ENCODE measurements at regions not wholly inside any gene's neighbourhood (a gene's known extent, or its start where the extent isn't known, plus 50 kb on each side); places are given as distances from the start of the nearest gene placed in this dataset.

DNA sequence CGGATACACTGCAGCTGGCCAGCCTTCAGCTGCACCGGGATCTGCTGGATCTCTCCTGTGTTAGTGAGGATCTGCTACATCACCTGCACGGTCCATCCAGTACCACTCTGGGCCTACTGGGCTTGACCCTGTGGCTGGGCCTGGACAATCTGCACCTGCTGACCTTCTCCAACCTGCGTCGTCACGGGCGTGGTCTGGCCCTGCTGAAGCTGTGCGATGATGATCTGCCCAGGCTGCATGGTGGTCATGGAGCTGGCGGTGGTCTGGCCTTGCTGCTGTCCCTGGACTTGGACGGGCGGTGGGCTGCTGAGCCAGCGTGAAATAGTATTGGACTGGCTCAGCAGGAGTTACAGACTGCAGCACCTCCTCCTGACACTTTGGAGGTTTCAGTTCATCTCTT is 137.1 kb upstream of the GAS1 start:
- DNase-seq (ENCODE audit: low spot score) = no peak

DNA sequence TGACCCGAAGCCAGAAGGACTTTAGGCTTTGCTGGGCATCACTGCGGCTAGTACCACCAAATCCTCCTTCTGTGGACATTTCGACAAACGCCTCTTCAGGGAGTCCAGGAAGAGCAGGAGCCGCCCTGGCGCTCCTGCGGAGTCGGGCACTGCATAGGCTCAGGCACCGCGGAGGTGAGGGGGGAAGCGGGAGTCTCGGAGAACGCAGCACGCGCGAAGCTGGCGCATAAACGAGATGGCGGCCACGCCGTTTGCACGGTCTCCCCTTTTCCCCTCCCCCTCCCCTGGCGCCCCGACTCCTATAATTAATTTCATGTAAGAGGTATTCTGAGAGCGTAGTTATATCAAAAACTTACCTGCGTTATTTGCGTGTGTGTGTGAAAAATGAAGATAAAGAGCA is 137.8 kb upstream of the GAS1 start:
- no peak for DNase-seq (ENCODE audit: low spot score)
- no peak for ATAC-seq

More for the DNA sequence above, 137.1 kb upstream of the GAS1 start:
- no peak for ATAC-seq

DNA sequence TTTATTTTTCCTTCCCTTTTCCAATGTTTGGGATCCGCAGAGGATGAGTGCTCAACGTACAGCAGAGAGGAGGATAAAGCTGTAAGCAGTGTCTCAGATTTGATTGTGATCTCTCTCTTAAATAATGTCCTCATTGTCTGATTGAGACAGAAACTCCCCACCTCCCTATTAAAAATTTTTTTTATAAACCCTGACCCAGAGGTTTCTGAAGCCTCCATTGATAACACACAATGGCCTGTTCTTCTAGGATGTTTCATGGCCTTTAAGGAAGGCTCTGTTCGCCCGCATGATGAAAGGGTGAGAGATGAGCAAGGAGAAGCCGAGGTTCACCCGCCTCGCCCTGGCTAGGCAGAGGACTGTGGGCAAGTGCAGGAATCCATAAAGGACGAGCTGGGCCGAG is 138.2 kb upstream of the GAS1 start:
- ATAC-seq = no peak

DNA sequence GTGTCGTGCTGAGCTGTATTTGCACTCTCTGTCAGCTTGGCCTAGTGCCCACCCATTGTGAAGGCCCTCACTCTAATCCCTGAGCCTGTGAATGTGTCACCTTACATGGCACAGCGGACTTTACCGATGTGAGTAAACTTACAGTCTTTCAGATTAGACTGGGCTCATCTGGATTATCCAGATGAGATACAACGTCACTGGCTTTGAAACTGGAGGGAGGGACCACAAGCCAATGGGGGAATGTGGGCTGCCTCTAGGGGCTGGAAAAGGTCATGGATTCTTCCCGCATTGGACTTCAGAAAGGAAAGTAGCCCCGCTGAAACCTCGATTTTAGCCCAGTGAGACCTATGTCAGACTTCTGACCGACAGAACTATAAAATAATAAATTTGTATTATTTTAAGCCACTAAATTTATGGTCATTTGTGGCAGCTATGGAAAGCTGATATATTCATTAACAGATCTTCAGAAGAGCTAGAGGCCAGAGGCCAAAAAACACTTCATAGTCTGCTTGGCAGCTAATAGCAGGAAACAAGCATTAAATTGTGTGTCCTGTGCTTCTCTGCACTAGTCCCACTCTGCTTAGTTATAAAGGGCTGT is 139.0 kb upstream of the GAS1 start:
- DNase-seq (ENCODE audit: low spot score) = no peak
- ATAC-seq = no peak

More for the DNA sequence above, 138.2 kb upstream of the GAS1 start:
- DNase-seq (ENCODE audit: low spot score) = no peak

GRCh38 chr9:87087197-87087596 is 139.9 kb upstream of the GAS1 start:
- ATAC-seq (no peak), DNase-seq (ENCODE audit: low spot score) (no peak)

GRCh38 chr9:87088192-87088591 is 140.9 kb upstream of the GAS1 start:
- ATAC-seq (no peak), DNase-seq (ENCODE audit: low spot score) (no peak)

- ATAC-seq (no peak), DNase-seq (ENCODE audit: low spot score) (no peak)
Observed at GRCh38 chr9:87088621-87089365, 141.5 kb upstream of the GAS1 start.

DNA sequence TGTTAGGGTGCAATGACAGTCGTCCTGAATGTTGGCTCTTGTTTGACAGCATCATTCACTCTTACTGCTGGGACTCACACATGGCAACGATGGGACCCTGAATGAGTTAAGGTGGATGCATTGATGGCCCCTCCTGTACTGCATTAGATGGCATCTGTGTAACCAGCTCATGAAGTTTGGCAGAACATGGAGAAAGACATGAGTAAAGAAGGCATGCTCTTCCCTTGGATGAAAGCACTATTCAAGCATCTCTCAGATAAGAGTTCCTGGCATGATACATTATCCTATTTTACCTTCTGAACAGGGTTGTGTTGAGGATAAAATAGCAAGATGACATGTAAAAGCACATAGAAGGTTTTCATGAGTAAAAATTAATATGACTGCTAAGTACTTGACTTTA is 142.2 kb upstream of the GAS1 start:
- DNase-seq (ENCODE audit: low spot score) (no peak), ATAC-seq (no peak)

DNA sequence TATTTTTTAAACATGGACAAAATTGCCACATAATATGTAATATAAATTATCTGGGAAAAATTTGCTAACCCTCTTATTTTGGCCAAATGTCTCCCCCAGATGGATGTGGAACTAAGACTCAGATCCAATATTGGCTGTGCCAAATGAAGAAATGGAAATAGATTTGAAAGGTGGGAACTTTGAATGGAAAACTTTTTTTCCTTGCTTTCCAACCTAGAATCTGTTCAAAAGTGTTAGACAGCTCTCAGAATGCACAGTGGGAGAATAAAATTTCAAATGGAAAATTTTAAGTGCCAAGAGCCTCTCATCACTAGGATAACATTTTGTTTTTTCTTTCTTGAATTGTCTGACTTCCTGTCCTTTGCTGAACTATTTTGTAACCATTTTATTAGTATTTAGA is 142.6 kb upstream of the GAS1 start:
- DNase-seq (ENCODE audit: low spot score) = no peak
- no peak for ATAC-seq

DNA sequence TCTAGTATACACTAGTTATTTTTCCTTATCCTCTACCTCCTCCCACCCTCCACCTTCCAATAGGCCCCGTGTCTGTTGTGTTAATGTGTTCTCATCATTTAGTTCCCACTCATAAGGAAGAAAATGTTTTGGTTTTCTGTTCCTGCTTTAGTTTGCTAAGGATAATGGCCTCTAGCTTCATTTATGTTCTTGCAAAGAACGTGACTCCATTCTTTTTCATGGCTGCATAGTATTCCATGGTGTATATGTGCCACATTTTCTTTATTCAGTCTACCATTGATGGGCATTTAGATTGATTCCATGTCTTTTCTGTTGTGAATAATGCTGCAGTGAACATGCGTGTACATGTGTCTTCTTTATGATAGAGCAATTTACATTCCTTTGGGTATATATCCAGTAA is 146.5 kb upstream of the GAS1 start:
- DNase-seq (ENCODE audit: low spot score) = no peak
- no peak for ATAC-seq

DNA sequence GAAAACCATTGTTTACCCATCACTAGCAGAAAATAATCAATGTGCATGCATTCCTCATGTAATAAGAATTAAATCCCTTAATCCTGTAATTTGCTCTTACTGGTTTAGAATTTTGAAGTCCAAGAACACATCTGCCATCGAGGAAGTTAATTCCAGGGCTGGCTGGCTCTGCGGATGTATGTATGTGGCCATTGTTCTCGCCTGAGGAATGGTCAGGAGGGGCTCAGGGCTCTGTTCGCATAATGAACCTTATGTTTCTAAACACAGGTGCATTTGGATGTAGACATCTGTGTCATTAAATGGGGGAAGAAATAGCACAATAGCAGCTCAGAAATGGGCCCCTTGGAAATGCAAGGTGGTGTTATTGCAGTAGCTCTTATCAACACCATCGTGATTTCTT is 148.6 kb upstream of the GAS1 start:
- no peak for ATAC-seq
- no peak for DNase-seq (ENCODE audit: low spot score)

GRCh38 chr9:87096506-87096905 is 149.2 kb upstream of the GAS1 start:
- DNase-seq (ENCODE audit: low spot score) (no peak), ATAC-seq (no peak)

DNA sequence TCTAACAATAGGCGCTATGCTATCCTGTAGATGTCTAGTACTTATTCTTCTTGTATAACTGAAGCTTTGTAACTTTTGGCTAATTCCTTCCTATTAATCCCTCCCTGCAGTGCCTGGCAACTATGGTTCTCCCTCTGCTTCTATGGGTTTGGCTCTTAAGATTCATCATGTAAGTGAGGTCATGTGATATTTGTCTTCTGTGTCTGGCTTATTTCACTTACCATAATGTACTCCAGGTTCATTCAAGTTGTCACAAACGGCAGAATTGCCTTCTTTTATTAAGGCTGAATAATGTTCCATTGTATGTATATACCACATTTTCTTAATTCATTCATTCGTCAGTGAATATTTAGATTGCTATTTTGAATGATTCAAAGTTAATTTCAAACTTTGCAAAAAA is 149.9 kb upstream of the GAS1 start:
- ATAC-seq = no peak
- DNase-seq (ENCODE audit: low spot score) = no peak

GRCh38 chr9:87099407-87099806 is 152.1 kb upstream of the GAS1 start:
- DNase-seq (ENCODE audit: low spot score) (no peak), ATAC-seq (no peak)

DNA sequence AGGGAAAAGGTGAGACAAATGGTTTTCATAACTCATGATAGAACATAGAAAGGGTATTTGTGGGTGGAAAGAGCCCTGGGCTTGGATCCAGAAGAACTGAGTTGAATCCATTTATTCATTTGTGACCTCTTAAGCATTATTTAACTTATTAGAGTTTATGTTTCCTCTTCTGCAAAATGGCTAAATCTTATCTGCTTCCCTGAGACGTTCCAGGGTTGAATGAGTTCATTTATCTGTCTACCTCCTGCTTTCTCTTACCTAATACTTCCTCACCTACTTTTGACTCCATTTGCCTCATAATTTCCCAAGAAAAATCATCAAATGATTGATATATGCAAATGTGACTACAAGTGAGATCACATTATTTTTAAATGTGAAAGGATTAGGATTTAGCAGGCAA is 152.7 kb upstream of the GAS1 start:
- ATAC-seq (no peak), DNase-seq (ENCODE audit: low spot score) (no peak)

GRCh38 chr9:87102126-87102525 is 154.8 kb upstream of the GAS1 start:
- no peak for ATAC-seq

GRCh38 chr9:87107072-87107471 is 159.8 kb upstream of the GAS1 start:
- DNase-seq (ENCODE audit: low spot score) (no peak), ATAC-seq (peak; percentile 29)

More at GRCh38 chr9:87102126-87102525, 154.8 kb upstream of the GAS1 start:
- DNase-seq (ENCODE audit: low spot score) = no peak

DNA sequence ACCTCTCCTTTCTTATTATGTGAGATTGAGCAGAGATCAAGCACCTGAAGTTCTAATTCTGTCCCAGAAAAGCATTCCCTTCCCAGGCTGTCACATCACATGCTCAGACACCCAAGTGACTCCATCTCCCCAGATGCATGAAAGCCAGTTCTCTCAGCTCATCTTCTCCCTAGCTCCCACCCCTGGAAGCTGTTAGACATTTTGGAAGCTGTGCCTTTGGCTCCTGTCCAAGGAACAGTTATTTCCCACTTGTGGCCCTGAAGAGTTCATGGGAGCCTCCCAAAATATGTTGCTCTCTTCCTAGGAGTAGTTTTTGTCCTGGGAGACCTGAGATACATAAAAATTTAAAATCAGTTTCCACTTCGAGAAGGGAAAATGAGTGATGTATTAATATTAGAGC is 161.4 kb upstream of the GAS1 start:
- ATAC-seq (no peak), DNase-seq (ENCODE audit: low spot score) (no peak)

- ATAC-seq = no peak
- no peak for DNase-seq (ENCODE audit: low spot score)
Observed at GRCh38 chr9:87109231-87109631, 161.9 kb upstream of the GAS1 start.

DNA sequence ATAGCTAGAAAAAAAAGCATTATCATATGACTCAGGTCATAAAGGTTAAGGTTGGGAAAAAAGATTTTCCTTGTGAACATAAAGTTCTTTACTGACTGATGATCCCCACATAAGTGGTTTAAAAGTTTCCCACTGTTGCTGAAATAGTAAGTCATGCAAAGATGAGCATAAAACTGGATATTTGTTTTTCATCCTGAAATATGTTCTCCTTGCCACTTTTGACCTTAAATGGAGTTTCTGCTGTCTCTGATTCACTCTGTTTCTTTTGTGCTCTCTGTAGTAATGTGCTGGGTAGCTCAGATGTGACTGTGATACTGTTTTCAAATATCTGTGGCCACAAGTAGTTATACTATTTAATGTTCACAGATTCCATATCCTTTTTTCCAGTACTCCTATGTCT is 162.5 kb upstream of the GAS1 start:
- no peak for DNase-seq (ENCODE audit: low spot score)
- ATAC-seq = no peak

GRCh38 chr9:87111010-87111409 is 163.7 kb upstream of the GAS1 start:
- DNase-seq (ENCODE audit: low spot score) = no peak
- ATAC-seq = no peak

DNA sequence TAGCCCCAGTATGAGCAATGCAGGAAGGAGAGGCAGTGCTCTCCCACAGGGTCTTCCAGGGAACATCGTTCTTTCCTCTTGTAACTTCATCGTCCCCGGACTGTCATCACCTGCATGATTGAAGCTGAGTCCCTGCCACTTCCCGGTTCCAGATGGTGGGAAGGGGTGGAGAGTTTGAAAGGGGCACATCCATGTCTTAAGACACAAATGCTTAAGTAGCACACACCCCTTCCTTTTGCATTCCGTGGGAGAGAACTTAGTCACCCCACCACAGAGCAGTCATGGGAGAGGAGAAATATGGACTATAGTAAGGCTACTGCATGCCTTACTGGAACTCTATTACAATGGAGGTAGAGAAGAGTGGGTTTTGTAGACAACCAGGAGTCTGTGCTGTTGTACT is 165.3 kb upstream of the GAS1 start:
- ATAC-seq (no peak), DNase-seq (ENCODE audit: low spot score) (no peak)

DNA sequence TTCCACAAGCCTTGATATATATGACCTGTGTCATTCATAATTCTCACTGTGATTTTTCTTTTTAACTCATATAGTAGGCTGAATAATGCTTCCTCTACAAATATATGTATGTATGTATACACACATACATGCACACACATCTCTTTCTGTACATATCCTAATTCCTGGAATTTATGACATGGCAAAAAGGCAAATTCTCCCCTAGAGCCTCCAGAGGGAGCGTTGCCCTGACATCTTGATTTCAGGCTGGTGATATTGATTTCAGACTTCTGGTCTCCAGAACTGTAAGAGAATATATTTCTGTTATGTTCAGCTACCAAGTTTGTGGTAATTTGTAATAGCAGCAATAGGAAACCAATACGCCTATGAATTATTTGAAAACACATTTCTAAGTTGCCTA is 166.6 kb upstream of the GAS1 start:
- DNase-seq (ENCODE audit: low spot score) (no peak), ATAC-seq (no peak)

All from left lobe of liver (tissue), 2 donors.